K562 (cell line): ENCODE measurements at regions not wholly inside any gene's neighbourhood (a gene's known extent, or its start where the extent isn't known, plus 50 kb on each side); places are given as distances from the start of the nearest gene placed in this dataset.

Experiments
- THAP7 ChIP-seq: fragments of 250-450 bp; sonication (Bioruptor Pico); IDR thresholded peaks from 2 replicates; pipeline ENCODE4 v1.5.0; 2021
- ZNF407 ChIP-seq: fragments of 450-650 bp; IDR thresholded peaks from 2 replicates; pipeline ENCODE4 v1.6.1; 2016; ENCODE audit warnings: low read depth

GRCh38 chr10:124227055-124227975, 133.9 kb upstream of the CHST15 start (continued):
- TF ChIP-seq ZNF407 (no peak), THAP7 (CRISPR knock-in tag) (no peak)
